SK-N-SH treated with all-trans-retinoic acid at 6 μM for 48 hours (cell line): ENCODE measurements at regions not wholly inside any gene's neighbourhood (a gene's known extent, or its start where the extent isn't known, plus 50 kb on each side); places are given as distances from the start of the nearest gene placed in this dataset.

Source experiments
- ATAC-seq: fragments of 200-7000 bp; cut with Tn5 transposase; 3 replicates; pipeline ENCODE4 v1.9.1; 2020; ENCODE audit warnings: mild to moderate bottlenecking, moderate library complexity
- ARNTL ChIP-seq: fragments of 450-650 bp; formaldehyde crosslinking; IDR thresholded peaks from 2 replicates; pipeline ENCODE4 v1.5.0; 2020; ENCODE audit warnings: low read depth, mild to moderate bottlenecking, moderate library complexity, borderline replicate concordance
- BACH2 ChIP-seq: fragments of 250-450 bp; sonication (Bioruptor Pico); IDR thresholded peaks from 2 replicates; pipeline ENCODE4 v1.9.0; 2021; ENCODE audit warnings: mild to moderate bottlenecking, borderline replicate concordance
- CSDC2 ChIP-seq: fragments of 250-450 bp; sonication (Bioruptor Pico); IDR thresholded peaks from 2 replicates; pipeline ENCODE4 v1.5.0; 2020; ENCODE audit warnings: mild to moderate bottlenecking, moderate library complexity
- ESRRG ChIP-seq: fragments of 250-450 bp; sonication (Bioruptor Pico); IDR thresholded peaks from 2 replicates; pipeline ENCODE4 v1.6.1; 2021; ENCODE audit warnings: mild to moderate bottlenecking
- GLIS3 ChIP-seq: fragments of 250-450 bp; sonication (Bioruptor Pico); IDR thresholded peaks from 2 replicates; pipeline ENCODE4 v1.5.0; 2020; ENCODE audit warnings: mild to moderate bottlenecking, moderate library complexity
- ISL1 ChIP-seq: fragments of 250-450 bp; sonication (Bioruptor Pico); IDR thresholded peaks from 2 replicates; pipeline ENCODE4 v2.1.2; 2022; ENCODE audit warnings: mild to moderate bottlenecking, moderate library complexity
- OSR1 ChIP-seq: fragments of 250-450 bp; sonication (Bioruptor Pico); IDR thresholded peaks from 2 replicates; pipeline ENCODE4 v1.8.0; 2022; ENCODE audit warnings: moderate library complexity, mild to moderate bottlenecking, inconsistent platforms
- PPARA ChIP-seq: fragments of 250-450 bp; sonication (Bioruptor Pico); IDR thresholded peaks from 2 replicates; pipeline ENCODE4 v1.5.0; 2020; ENCODE audit warnings: mild to moderate bottlenecking, borderline replicate concordance
- RARB ChIP-seq: fragments of 250-450 bp; sonication (Bioruptor Pico); IDR thresholded peaks from 2 replicates; pipeline ENCODE4 v1.8.0; 2021; ENCODE audit warnings: mild to moderate bottlenecking, moderate library complexity
- SNAI2 ChIP-seq: fragments of 250-450 bp; sonication (Bioruptor Pico); IDR thresholded peaks from 2 replicates; pipeline ENCODE4 v1.5.0; 2020; ENCODE audit warnings: mild to moderate bottlenecking, moderate library complexity
- TCF4 ChIP-seq: fragments of 250-450 bp; sonication (Bioruptor Pico); IDR thresholded peaks from 2 replicates; pipeline ENCODE4 v1.8.0; 2021; ENCODE audit warnings: mild to moderate bottlenecking, moderate library complexity, borderline replicate concordance
- TOX ChIP-seq: fragments of 250-450 bp; sonication (Bioruptor Pico); IDR thresholded peaks from 2 replicates; pipeline ENCODE4 v1.8.0; 2021; ENCODE audit warnings: mild to moderate bottlenecking, moderate library complexity, borderline replicate concordance
- ZC3H10 ChIP-seq: fragments of 250-450 bp; sonication (Bioruptor Pico); IDR thresholded peaks from 2 replicates; pipeline ENCODE4 v1.5.1; 2021; ENCODE audit warnings: mild to moderate bottlenecking, moderate library complexity
- ZFP3 ChIP-seq: fragments of 250-450 bp; sonication (Bioruptor Pico); IDR thresholded peaks from 2 replicates; pipeline ENCODE4 v1.5.0; 2020; ENCODE audit warnings: mild to moderate bottlenecking, moderate library complexity
- ZFP30 ChIP-seq: fragments of 450-650 bp; formaldehyde crosslinking; IDR thresholded peaks from 2 replicates; pipeline ENCODE4 v1.5.0; 2022; ENCODE audit warnings: mild to moderate bottlenecking, moderate library complexity
- ZNF565 ChIP-seq: fragments of 450-650 bp; formaldehyde crosslinking; conservative IDR thresholded peaks from 2 replicates; pipeline ENCODE4 v1.5.0; 2020; ENCODE audit warnings: low read depth, mild to moderate bottlenecking, moderate library complexity
- ZNF70 ChIP-seq: fragments of 450-650 bp; formaldehyde crosslinking; IDR thresholded peaks from 2 replicates; pipeline ENCODE4 v1.5.0; 2020; ENCODE audit warnings: mild to moderate bottlenecking, moderate library complexity
- ZNF8 ChIP-seq: fragments of 450-650 bp; formaldehyde crosslinking; IDR thresholded peaks from 2 replicates; pipeline ENCODE4 v1.5.0; 2020; ENCODE audit warnings: mild to moderate bottlenecking, moderate library complexity
- TF ChIP-seq, protein P1 (sequence below): fragments of 250-450 bp; sonication (Bioruptor Pico); IDR thresholded peaks from 2 replicates; pipeline ENCODE4 v1.5.0; 2020; ENCODE audit warnings: mild to moderate bottlenecking, moderate library complexity
- TF ChIP-seq, protein P2 (sequence below): fragments of 250-450 bp; sonication (Bioruptor Pico); IDR thresholded peaks from 2 replicates; pipeline ENCODE4 v1.5.1; 2021; ENCODE audit warnings: mild to moderate bottlenecking, moderate library complexity
- TF ChIP-seq, protein P3 (sequence below): fragments of 250-450 bp; sonication (Bioruptor Pico); IDR thresholded peaks from 2 replicates; pipeline ENCODE4 v1.8.0; 2021; ENCODE audit warnings: low read depth, mild to moderate bottlenecking, moderate library complexity, borderline replicate concordance
- TF ChIP-seq, protein P4 (sequence below): fragments of 250-450 bp; sonication (Bioruptor Pico); IDR thresholded peaks from 2 replicates; pipeline ENCODE4 v1.5.1; 2020; ENCODE audit warnings: low read depth, mild to moderate bottlenecking, moderate library complexity
- TF ChIP-seq, protein P5 (sequence below): fragments of 250-450 bp; sonication (Bioruptor Pico); IDR thresholded peaks from 2 replicates; pipeline ENCODE4 v1.8.0; 2020; ENCODE audit warnings: mild to moderate bottlenecking, moderate library complexity, borderline replicate concordance

DNA sequence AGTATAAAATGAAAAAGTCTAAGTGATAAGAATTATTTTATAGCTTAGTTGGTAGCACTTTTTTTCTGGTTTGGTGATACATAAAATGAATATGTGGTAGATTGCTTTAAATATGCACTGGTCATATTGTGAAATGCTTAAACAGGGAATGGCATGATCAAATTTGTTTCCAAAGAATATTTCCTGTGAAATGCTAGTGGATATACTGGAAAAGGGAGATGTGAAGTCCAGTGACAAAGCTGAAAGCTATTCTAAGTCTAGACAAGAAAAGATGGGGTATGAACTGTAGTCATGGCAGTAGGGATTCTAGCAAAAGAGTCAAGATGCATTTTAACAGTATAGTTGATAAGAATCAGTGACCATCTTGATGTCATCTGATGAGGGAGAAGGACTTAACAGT lies 98.9 kb upstream of the MME start:
- no peak for TF ChIP-seq ESRRG
- no peak for TF ChIP-seq OSR1
- TF ChIP-seq ZC3H10 (CRISPR knock-in tag) = no peak
- no peak for TF ChIP-seq RARB (CRISPR knock-in tag)
- no peak for TF ChIP-seq ZNF565 (CRISPR knock-in tag)
- TF ChIP-seq, protein P1, sequence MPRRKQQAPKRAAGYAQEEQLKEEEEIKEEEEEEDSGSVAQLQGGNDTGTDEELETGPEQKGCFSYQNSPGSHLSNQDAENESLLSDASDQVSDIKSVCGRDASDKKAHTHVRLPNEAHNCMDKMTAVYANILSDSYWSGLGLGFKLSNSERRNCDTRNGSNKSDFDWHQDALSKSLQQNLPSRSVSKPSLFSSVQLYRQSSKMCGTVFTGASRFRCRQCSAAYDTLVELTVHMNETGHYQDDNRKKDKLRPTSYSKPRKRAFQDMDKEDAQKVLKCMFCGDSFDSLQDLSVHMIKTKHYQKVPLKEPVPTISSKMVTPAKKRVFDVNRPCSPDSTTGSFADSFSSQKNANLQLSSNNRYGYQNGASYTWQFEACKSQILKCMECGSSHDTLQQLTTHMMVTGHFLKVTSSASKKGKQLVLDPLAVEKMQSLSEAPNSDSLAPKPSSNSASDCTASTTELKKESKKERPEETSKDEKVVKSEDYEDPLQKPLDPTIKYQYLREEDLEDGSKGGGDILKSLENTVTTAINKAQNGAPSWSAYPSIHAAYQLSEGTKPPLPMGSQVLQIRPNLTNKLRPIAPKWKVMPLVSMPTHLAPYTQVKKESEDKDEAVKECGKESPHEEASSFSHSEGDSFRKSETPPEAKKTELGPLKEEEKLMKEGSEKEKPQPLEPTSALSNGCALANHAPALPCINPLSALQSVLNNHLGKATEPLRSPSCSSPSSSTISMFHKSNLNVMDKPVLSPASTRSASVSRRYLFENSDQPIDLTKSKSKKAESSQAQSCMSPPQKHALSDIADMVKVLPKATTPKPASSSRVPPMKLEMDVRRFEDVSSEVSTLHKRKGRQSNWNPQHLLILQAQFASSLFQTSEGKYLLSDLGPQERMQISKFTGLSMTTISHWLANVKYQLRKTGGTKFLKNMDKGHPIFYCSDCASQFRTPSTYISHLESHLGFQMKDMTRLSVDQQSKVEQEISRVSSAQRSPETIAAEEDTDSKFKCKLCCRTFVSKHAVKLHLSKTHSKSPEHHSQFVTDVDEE (CRISPR knock-in tag) = no peak
- no peak for TF ChIP-seq TOX (CRISPR knock-in tag)
- TF ChIP-seq SNAI2 (CRISPR knock-in tag) = no peak
- TF ChIP-seq, protein P2, sequence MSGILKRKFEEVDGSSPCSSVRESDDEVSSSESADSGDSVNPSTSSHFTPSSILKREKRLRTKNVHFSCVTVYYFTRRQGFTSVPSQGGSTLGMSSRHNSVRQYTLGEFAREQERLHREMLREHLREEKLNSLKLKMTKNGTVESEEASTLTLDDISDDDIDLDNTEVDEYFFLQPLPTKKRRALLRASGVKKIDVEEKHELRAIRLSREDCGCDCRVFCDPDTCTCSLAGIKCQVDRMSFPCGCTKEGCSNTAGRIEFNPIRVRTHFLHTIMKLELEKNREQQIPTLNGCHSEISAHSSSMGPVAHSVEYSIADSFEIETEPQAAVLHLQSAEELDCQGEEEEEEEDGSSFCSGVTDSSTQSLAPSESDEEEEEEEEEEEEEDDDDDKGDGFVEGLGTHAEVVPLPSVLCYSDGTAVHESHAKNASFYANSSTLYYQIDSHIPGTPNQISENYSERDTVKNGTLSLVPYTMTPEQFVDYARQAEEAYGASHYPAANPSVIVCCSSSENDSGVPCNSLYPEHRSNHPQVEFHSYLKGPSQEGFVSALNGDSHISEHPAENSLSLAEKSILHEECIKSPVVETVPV (CRISPR knock-in tag) = no peak
- TF ChIP-seq, protein P3, sequence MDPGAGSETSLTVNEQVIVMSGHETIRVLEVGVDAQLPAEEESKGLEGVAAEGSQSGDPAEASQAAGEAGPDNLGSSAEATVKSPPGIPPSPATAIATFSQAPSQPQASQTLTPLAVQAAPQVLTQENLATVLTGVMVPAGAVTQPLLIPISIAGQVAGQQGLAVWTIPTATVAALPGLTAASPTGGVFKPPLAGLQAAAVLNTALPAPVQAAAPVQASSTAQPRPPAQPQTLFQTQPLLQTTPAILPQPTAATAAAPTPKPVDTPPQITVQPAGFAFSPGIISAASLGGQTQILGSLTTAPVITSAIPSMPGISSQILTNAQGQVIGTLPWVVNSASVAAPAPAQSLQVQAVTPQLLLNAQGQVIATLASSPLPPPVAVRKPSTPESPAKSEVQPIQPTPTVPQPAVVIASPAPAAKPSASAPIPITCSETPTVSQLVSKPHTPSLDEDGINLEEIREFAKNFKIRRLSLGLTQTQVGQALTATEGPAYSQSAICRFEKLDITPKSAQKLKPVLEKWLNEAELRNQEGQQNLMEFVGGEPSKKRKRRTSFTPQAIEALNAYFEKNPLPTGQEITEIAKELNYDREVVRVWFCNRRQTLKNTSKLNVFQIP (CRISPR knock-in tag) = no peak
- no peak for TF ChIP-seq GLIS3 (CRISPR knock-in tag)
- TF ChIP-seq ZFP30 = no peak
- no peak for ATAC-seq

DNA sequence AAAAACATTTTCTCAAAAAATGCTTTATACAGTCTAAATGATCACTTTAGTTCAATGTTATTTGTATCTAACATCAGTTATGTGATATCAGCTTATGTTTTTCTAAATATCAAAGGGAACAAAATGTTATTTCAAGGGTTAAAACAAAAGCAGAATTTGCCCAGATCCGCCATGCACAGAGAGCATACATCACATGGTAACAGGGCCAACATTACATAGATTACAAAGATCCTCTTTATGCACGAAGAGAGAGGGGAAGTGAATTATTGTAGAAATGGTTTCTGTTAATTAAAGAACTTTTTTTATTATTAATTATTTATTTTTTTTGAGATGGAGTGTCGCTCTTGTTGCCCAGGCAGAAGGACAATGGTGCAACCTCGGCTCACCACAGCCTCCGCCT lies 100.8 kb upstream of the MME start:
- TF ChIP-seq ZFP30 (no peak), ARNTL (no peak), ZFP3 (CRISPR knock-in tag) (no peak), SNAI2 (CRISPR knock-in tag) (no peak), ZNF565 (CRISPR knock-in tag) (no peak), ZNF70 (no peak), RARB (CRISPR knock-in tag) (no peak), GLIS3 (CRISPR knock-in tag) (no peak), ZNF8 (CRISPR knock-in tag) (no peak), BACH2 (CRISPR knock-in tag) (no peak), TCF4 (no peak), CSDC2 (CRISPR knock-in tag) (no peak), PPARA (no peak), ISL1 (CRISPR knock-in tag) (no peak), OSR1 (no peak)
- TF ChIP-seq, protein P4, sequence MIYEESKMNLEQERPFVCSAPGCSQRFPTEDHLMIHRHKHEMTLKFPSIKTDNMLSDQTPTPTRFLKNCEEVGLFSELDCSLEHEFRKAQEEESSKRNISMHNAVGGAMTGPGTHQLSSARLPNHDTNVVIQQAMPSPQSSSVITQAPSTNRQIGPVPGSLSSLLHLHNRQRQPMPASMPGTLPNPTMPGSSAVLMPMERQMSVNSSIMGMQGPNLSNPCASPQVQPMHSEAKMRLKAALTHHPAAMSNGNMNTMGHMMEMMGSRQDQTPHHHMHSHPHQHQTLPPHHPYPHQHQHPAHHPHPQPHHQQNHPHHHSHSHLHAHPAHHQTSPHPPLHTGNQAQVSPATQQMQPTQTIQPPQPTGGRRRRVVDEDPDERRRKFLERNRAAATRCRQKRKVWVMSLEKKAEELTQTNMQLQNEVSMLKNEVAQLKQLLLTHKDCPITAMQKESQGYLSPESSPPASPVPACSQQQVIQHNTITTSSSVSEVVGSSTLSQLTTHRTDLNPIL (CRISPR knock-in tag) = no peak
- TF ChIP-seq, protein P5, sequence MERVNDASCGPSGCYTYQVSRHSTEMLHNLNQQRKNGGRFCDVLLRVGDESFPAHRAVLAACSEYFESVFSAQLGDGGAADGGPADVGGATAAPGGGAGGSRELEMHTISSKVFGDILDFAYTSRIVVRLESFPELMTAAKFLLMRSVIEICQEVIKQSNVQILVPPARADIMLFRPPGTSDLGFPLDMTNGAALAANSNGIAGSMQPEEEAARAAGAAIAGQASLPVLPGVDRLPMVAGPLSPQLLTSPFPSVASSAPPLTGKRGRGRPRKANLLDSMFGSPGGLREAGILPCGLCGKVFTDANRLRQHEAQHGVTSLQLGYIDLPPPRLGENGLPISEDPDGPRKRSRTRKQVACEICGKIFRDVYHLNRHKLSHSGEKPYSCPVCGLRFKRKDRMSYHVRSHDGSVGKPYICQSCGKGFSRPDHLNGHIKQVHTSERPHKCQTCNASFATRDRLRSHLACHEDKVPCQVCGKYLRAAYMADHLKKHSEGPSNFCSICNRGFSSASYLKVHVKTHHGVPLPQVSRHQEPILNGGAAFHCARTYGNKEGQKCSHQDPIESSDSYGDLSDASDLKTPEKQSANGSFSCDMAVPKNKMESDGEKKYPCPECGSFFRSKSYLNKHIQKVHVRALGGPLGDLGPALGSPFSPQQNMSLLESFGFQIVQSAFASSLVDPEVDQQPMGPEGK (CRISPR knock-in tag) = no peak
- TF ChIP-seq, all 23 proteins: peak for 0
- ATAC-seq = no peak

DNA sequence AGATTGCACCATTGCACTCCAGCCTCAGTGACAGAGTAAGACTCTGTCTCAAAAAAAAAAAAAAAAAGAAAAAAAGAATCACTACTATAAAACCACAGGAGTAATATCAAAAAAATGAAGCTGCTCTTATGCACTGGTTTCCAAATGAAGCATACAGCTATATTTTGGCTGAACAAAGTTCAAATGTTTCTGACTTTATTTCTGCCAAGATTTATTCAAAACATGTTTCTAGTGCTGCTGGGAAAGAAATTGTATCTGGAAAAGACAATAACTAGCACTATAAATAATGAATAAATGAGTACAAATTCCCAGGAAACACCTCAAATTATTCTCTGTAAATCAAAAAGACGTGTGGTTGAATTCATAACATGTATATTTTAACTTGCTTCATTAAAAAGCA lies 102.5 kb upstream of the MME start:
- TF ChIP-seq, protein P3 (CRISPR knock-in tag) = no peak
- TF ChIP-seq OSR1 = no peak
- TF ChIP-seq, protein P4 (CRISPR knock-in tag) = no peak
- no peak for TF ChIP-seq ZNF565 (CRISPR knock-in tag)
- no peak for TF ChIP-seq ESRRG
- no peak for TF ChIP-seq ZNF8 (CRISPR knock-in tag)
- no peak for TF ChIP-seq ZFP3 (CRISPR knock-in tag)
- no peak for ATAC-seq
